ENCODE measurements at regions not wholly inside any gene's neighbourhood (a gene's known extent, or its start where the extent isn't known, plus 50 kb on each side); places are given as distances from the start of the nearest gene placed in this dataset.

GRCh38 chr4:141518222-141518621 is 118.2 kb upstream of the IL15 start:
- TF ChIP-seq CTCF (IDR thresholded peaks at IDR 0.05) (peak in 1 of 6 experiments; percentile 10), POLR2A (IDR thresholded peaks at IDR 0.05) (no peak)

All from thyroid gland (tissue), 4 donors.